HFF-Myc (cell line): ENCODE measurements at regions not wholly inside any gene's neighbourhood (a gene's known extent, or its start where the extent isn't known, plus 50 kb on each side); places are given as distances from the start of the nearest gene placed in this dataset.

Source experiments
- DNase-seq: peaks from one replicate; pipeline ENCODE4 v3.0.0-alpha.2; 2011; ENCODE audit warnings: low read depth; ENCODE audit errors: extremely low read depth
- H3K4me3 ChIP-seq: replicated peaks from 2 replicates; pipeline ENCODE4 v1.5.1; 2011; ENCODE audit warnings: low read depth, mild to moderate bottlenecking, control low read depth, low read length
- TF ChIP-seq, protein P1 (sequence below): IDR thresholded peaks from 2 replicates; pipeline ENCODE4 v1.5.1; 2012; ENCODE audit warnings: mild to moderate bottlenecking, low read depth, low read length, control low read depth; ENCODE audit errors: missing control alignments

DNA sequence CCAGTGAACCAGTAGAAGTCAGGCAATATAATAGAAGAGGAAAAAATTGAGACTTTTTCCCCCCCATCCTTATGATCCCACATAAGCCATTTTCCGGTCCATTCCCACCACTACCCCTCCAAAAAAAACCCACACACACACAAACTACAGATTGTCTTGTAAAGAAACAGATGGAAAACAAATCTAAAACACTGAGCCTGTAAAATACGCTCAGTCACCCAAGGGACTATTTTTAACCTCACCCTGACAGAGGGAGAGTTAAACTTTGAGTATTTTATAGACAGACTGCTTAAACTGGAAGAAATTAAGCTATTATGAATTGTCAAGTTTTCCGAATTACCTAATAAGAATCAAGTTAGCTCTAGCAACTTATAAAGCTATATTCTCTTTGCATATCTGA is 471.8 kb upstream of the C9orf72 start:
- TF ChIP-seq, protein P1, sequence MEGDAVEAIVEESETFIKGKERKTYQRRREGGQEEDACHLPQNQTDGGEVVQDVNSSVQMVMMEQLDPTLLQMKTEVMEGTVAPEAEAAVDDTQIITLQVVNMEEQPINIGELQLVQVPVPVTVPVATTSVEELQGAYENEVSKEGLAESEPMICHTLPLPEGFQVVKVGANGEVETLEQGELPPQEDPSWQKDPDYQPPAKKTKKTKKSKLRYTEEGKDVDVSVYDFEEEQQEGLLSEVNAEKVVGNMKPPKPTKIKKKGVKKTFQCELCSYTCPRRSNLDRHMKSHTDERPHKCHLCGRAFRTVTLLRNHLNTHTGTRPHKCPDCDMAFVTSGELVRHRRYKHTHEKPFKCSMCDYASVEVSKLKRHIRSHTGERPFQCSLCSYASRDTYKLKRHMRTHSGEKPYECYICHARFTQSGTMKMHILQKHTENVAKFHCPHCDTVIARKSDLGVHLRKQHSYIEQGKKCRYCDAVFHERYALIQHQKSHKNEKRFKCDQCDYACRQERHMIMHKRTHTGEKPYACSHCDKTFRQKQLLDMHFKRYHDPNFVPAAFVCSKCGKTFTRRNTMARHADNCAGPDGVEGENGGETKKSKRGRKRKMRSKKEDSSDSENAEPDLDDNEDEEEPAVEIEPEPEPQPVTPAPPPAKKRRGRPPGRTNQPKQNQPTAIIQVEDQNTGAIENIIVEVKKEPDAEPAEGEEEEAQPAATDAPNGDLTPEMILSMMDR = no peak
- DNase-seq = no peak
- no peak overlapping the region for H3K4me3 ChIP-seq

DNA sequence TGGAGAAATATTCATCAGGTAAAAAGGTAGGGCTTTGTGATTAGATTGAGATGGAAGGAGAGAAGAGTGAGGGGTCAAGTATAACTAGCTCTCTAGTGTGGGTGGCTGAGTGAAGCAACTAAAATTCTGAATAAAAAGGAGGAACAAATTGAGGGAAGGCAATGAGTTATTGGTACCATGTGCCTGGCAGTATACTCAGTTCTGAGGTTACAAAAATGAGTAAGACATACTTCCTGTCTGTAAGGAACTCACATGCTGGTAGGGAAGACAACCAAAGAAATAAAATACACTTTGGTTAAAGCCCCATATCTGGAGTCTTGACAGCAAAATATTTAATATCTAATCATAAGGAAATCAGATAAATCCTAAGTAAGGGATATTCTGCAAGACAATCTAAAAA is 476.8 kb upstream of the C9orf72 start:
- H3K4me3 ChIP-seq = no peak overlapping the region
- peak; percentile 16 for DNase-seq
- TF ChIP-seq, protein P1 = no peak

DNA sequence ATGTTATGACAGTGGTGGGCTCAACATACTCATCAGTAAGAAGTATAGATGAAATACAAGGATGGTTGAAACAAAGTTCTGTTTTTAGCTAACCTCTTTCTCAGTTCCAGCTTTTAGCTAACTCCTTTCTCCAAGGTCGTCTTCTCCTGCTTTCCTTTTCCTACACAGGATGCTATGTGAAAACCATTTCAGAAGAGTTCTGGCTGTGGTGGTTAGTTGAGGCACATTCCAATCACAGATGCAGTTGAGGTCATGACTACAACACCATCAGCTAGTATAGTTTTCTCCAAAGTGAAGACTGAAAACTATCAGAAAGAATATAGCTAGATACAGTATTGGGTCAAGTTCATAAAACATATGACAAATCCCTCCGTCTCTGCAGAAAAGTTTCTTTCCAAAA is 477.7 kb upstream of the C9orf72 start:
- no peak overlapping the region for H3K4me3 ChIP-seq
- TF ChIP-seq, protein P1 = no peak
- DNase-seq = no peak

DNA sequence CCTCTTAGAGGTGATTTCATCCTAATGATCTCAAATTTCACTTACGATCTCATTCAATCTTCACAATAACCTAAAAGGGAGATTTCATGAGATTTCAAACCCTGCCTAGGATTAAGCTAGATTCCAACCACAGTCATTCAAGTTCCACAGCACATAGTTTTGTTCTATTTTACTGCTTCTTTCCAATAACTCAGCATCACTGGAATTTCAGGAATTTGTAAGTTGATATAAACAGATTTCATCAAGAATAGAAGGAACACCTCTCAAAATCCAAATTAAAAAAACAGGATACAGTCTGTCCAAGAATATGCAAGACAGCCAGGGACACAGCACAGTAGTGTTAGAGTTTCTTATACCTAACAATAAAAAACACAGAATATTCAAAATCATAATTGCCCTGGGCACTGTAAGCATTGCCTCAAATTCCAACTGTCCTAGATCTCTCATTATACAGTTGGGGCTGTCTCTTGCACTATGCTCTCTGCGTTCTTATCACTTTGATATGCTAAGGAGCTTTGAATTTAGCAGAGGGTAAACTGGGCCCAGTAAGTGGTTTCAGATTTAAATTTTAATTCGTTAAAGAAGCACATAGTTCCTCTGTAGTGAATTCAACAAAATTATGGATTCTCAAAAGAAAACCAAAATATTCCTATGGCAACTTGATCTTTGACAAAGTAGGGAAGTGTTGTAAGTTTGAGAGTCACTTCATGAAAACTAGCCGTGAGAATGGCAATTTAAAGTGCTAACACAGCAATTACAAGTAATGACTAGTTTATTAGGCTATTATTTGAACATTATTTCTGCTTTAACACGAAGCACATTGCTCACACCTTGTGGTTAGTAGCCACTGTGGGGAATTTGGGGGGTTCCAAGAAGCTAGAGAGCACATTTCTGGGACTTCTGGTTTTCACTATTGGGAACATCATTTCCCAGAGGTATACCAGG is 478.6 kb upstream of the C9orf72 start:
- no peak overlapping the region for H3K4me3 ChIP-seq
- TF ChIP-seq, protein P1 = no peak
- peak; percentile 37 for DNase-seq

DNA sequence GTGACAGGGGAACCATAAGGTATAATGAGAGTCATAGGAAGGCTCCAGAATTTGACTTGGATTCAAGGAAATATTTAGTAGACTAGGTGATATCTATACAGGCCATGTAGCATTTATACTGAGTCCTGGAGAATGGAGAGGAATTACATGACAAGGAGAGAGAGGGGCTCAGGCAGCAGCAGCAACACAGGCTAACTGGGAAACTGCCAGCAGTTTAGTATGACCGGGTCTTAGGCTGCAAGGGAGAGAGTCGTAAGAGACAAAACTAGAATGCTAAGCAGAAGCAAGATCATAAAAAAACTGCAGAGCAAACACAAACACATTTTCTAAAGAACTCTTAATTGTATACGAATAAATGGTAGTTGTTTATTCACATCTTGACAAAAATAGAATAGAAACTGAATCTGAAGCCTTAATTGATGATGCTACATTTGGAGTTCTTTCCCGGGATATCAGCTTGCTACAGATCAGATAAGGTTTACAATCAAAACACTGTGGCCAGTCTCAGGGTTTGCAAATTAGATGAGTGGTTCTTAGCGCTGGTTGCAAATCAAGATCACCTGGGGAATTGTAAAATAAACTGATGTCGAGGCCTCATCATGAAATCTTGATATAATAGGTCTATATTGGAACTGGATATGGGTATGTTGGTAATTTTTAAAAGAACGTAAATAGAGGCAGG is 480.0 kb upstream of the C9orf72 start:
- no peak overlapping the region for H3K4me3 ChIP-seq
- TF ChIP-seq, protein P1 = no peak
- no peak for DNase-seq

DNA sequence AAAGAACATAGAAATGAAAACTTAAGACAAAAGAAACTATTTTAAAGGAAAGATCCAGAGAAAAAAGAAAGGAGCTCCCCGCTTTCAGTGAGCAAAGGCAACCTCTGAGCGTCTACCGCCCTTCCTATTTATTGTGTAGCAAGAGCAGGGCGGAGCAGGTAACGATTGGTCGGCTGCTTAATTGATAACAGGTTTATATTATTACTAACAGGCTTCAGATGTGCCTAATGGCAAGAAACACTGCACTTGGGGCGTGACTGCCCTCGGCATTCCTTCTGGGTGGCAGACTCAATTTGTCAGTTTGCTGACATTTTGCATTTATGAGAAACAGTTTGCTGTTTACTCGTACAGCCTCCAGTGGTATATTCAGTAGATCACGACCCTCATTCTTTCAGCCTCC is 482.7 kb upstream of the C9orf72 start:
- DNase-seq = peak; percentile 54
- TF ChIP-seq, protein P1 = no peak
- no peak overlapping the region for H3K4me3 ChIP-seq
